ENCODE measurements at regions not wholly inside any gene's neighbourhood (a gene's known extent, or its start where the extent isn't known, plus 50 kb on each side); places are given as distances from the start of the nearest gene placed in this dataset.
A peak's percentile ranks its signal among the peaks of the same experiment; 100 is the strongest.

GRCh38 chr5:89275066-89275855, 392.3 kb upstream of the MEF2C start:
- no peak for DNase-seq (ENCODE audit: low read depth, low spot score)
- peak overlapping the region; percentile 90 for H3K27ac ChIP-seq

- H3K27ac ChIP-seq, result no peak overlapping the region
- no peak for DNase-seq (ENCODE audit: low read depth, low spot score)
These were observed 390.3 kb upstream of the MEF2C start for GRCh38 chr5:89273289-89273688.

- no peak overlapping the region for H3K27ac ChIP-seq
- DNase-seq (ENCODE audit: low read depth, low spot score), result no peak
These were observed 387.9 kb upstream of the MEF2C start for GRCh38 chr5:89270901-89271300.

GRCh38 chr5:89269721-89270120, 386.7 kb upstream of the MEF2C start:
- H3K27ac ChIP-seq, result no peak overlapping the region
- DNase-seq (ENCODE audit: low read depth, low spot score), result no peak

- peak; percentile 51 for DNase-seq (ENCODE audit: low read depth, low spot score)
- peak overlapping the region; percentile 25 for H3K27ac ChIP-seq
These were observed 385.5 kb upstream of the MEF2C start for GRCh38 chr5:89268460-89268859.

GRCh38 chr5:89267788-89268187, 384.8 kb upstream of the MEF2C start:
- DNase-seq (ENCODE audit: low read depth, low spot score), result no peak
- H3K27ac ChIP-seq, result peak overlapping the region; percentile 25

GRCh38 chr5:89265511-89266179, 382.7 kb upstream of the MEF2C start:
- no peak for DNase-seq (ENCODE audit: low read depth, low spot score)
- peak overlapping the region; percentile 43 for H3K27ac ChIP-seq

GRCh38 chr5:89263846-89264245, 380.9 kb upstream of the MEF2C start:
- no peak for DNase-seq (ENCODE audit: low read depth, low spot score)

GRCh38 chr5:89262030-89262429, 379.0 kb upstream of the MEF2C start:
- no peak for DNase-seq (ENCODE audit: low read depth, low spot score)

More at GRCh38 chr5:89263846-89264245, 380.9 kb upstream of the MEF2C start:
- no peak overlapping the region for H3K27ac ChIP-seq

GRCh38 chr5:89260254-89260653, 377.3 kb upstream of the MEF2C start:
- DNase-seq (ENCODE audit: low read depth, low spot score), result no peak
- H3K27ac ChIP-seq, result no peak overlapping the region

More at GRCh38 chr5:89262030-89262429, 379.0 kb upstream of the MEF2C start:
- H3K27ac ChIP-seq, result no peak overlapping the region

GRCh38 chr5:89255845-89256463, 373.0 kb upstream of the MEF2C start:
- DNase-seq (ENCODE audit: low read depth, low spot score), result peak; percentile 52

GRCh38 chr5:89253666-89254352, 370.8 kb upstream of the MEF2C start:
- no peak for DNase-seq (ENCODE audit: low read depth, low spot score)

More at GRCh38 chr5:89255845-89256463, 373.0 kb upstream of the MEF2C start:
- no peak overlapping the region for H3K27ac ChIP-seq

GRCh38 chr5:89246864-89247263, 363.9 kb upstream of the MEF2C start:
- no peak for DNase-seq (ENCODE audit: low read depth, low spot score)
- no peak overlapping the region for H3K27ac ChIP-seq

More at GRCh38 chr5:89253666-89254352, 370.8 kb upstream of the MEF2C start:
- H3K27ac ChIP-seq, result no peak overlapping the region

GRCh38 chr5:89246252-89246651, 363.3 kb upstream of the MEF2C start:
- no peak overlapping the region for H3K27ac ChIP-seq
- no peak for DNase-seq (ENCODE audit: low read depth, low spot score)

- DNase-seq (ENCODE audit: low read depth, low spot score), result no peak
- no peak overlapping the region for H3K27ac ChIP-seq
These were observed 360.6 kb upstream of the MEF2C start for GRCh38 chr5:89243611-89244010.

- H3K27ac ChIP-seq, result no peak overlapping the region
- peak; percentile 2 for DNase-seq (ENCODE audit: low read depth, low spot score)
These were observed 358.2 kb upstream of the MEF2C start for GRCh38 chr5:89241186-89241585.

GRCh38 chr5:89236900-89237299, 353.9 kb upstream of the MEF2C start:
- no peak overlapping the region for H3K27ac ChIP-seq
- DNase-seq (ENCODE audit: low read depth, low spot score), result no peak

GRCh38 chr5:89233462-89233861, 350.5 kb upstream of the MEF2C start:
- no peak for DNase-seq (ENCODE audit: low read depth, low spot score)
- H3K27ac ChIP-seq, result no peak overlapping the region

- H3K27ac ChIP-seq, result no peak overlapping the region
- DNase-seq (ENCODE audit: low read depth, low spot score), result no peak
These were observed 349.2 kb upstream of the MEF2C start for GRCh38 chr5:89232139-89232603.

- DNase-seq (ENCODE audit: low read depth, low spot score), result no peak
- no peak overlapping the region for H3K27ac ChIP-seq
These were observed 347.2 kb upstream of the MEF2C start for GRCh38 chr5:89230178-89230577.
